HEK293T (cell line): ENCODE measurements at regions not wholly inside any gene's neighbourhood (a gene's known extent, or its start where the extent isn't known, plus 50 kb on each side); places are given as distances from the start of the nearest gene placed in this dataset.
A peak's percentile ranks its signal among the peaks of the same experiment; 100 is the strongest.

Experiments
- CTCF ChIA-PET: fragments of 350-600 bp; formaldehyde crosslinking; extraction: SDS; loops from one replicate; lab custom pipeline; 2021; ENCODE audit warnings: antibody characterized with exemption, inconsistent platforms; lab: Yijun Ruan, JAX
- POLR2A ChIA-PET: fragments of 350-600 bp; formaldehyde crosslinking; extraction: SDS; loops from one replicate; lab custom pipeline; 2020; ENCODE audit warnings: antibody characterized with exemption, inconsistent platforms; lab: Yijun Ruan, JAX
- DNase-seq: peaks from one replicate; pipeline ENCODE4 v3.0.0; 2012; ENCODE audit warnings: mixed read lengths; ENCODE audit errors: extremely low spot score
- ARNT ChIP-seq: fragments of 450-650 bp; IDR thresholded peaks from 2 replicates; pipeline ENCODE4 v1.6.1; 2017; ENCODE audit warnings: mild to moderate bottlenecking
- BHLHE40 ChIP-seq: fragments of 450-650 bp; IDR thresholded peaks from 2 replicates; pipeline ENCODE4 v1.6.1; 2016; ENCODE audit warnings: mild to moderate bottlenecking, moderate library complexity, borderline replicate concordance
- CTBP1 ChIP-seq: fragments of 450-650 bp; IDR thresholded peaks from 2 replicates; pipeline ENCODE4 v1.6.1; 2016; ENCODE audit warnings: borderline replicate concordance
- ELF4 ChIP-seq: fragments of 450-650 bp; IDR thresholded peaks from 2 replicates; pipeline ENCODE4 v1.6.1; 2017; ENCODE audit warnings: antibody characterized with exemption
- FOXA1 ChIP-seq: fragments of 450-650 bp; IDR thresholded peaks from 2 replicates; pipeline ENCODE4 v1.6.1; 2016; ENCODE audit warnings: mild to moderate bottlenecking
- FOXK2 ChIP-seq: fragments of 450-650 bp; IDR thresholded peaks from 2 replicates; pipeline ENCODE4 v1.6.1; 2016; ENCODE audit warnings: mild to moderate bottlenecking
- FOXM1 ChIP-seq: fragments of 450-650 bp; IDR thresholded peaks from 2 replicates; pipeline ENCODE4 v1.6.1; 2017; ENCODE audit warnings: mild to moderate bottlenecking, borderline replicate concordance
- HDGF ChIP-seq: fragments of 450-650 bp; IDR thresholded peaks from 2 replicates; pipeline ENCODE4 v1.6.1; 2017; ENCODE audit warnings: antibody characterized with exemption, borderline replicate concordance
- L3MBTL2 ChIP-seq: fragments of 450-650 bp; conservative IDR thresholded peaks from 2 replicates; pipeline ENCODE4 v1.6.1; 2016; ENCODE audit warnings: mild to moderate bottlenecking
- LEF1 ChIP-seq: fragments of 450-650 bp; IDR thresholded peaks from 2 replicates; pipeline ENCODE4 v1.6.1; 2017; ENCODE audit warnings: mild to moderate bottlenecking, borderline replicate concordance
- NFRKB ChIP-seq: fragments of 450-650 bp; IDR thresholded peaks from 2 replicates; pipeline ENCODE4 v1.6.1; 2016; ENCODE audit warnings: mild to moderate bottlenecking, moderate library complexity
- SP1 ChIP-seq: fragments of 450-650 bp; IDR thresholded peaks from 2 replicates; pipeline ENCODE4 v1.6.1; 2017
- SUZ12 ChIP-seq: fragments of 450-650 bp; IDR thresholded peaks from 2 replicates; pipeline ENCODE4 v1.6.1; 2016; ENCODE audit warnings: mild to moderate bottlenecking
- TARDBP ChIP-seq: fragments of 450-650 bp; IDR thresholded peaks from 2 replicates; pipeline ENCODE4 v1.6.1; 2016
- ZNF384 ChIP-seq: fragments of 450-650 bp; IDR thresholded peaks from 2 replicates; pipeline ENCODE4 v1.6.1; 2016
- TF ChIP-seq, protein P1 (sequence below): fragments of 450-650 bp; IDR thresholded peaks from 2 replicates; pipeline ENCODE4 v1.6.1; 2016

DNA sequence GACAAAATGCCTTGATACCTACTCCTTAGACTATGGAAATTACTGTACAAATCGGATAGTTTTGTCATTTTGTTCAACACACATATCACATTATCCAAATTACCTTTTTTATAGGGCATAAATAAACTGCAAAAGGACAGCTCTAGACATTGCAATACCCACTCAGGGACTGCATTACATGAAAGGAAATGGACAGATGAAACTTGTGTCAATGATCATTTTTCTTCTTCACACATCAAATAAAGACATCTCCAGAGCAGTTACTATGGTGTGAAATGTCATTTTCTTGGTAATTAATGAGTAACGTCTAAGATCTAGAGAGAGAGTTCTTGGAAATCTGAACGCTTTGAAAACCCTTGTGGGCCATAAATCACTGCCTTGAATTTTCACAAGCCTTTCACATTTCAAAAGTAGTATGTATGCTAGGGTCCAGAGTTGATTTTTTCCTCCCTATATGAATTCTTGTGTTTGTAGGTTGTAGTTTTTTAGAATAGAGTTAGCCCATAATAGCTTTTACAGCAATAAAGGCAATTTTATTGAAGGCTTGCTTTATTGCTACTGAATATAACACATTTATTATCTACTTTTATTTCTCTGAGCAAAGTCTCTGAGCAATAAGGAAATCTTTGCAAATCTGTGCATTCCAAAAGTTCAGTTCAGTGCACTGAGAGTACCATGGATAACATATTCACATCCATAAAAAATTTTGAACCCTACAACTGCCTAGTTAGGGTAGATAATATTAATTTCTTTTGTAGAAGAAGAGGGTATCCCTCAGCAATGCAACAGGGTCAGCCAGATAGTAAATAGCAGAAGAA lies 358.0 kb upstream of the PCSK5 start:
- DNase-seq, result no peak
- TF ChIP-seq ARNT, result no peak
- TF ChIP-seq, protein P1, sequence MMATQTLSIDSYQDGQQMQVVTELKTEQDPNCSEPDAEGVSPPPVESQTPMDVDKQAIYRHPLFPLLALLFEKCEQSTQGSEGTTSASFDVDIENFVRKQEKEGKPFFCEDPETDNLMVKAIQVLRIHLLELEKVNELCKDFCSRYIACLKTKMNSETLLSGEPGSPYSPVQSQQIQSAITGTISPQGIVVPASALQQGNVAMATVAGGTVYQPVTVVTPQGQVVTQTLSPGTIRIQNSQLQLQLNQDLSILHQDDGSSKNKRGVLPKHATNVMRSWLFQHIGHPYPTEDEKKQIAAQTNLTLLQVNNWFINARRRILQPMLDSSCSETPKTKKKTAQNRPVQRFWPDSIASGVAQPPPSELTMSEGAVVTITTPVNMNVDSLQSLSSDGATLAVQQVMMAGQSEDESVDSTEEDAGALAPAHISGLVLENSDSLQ, result peak; percentile 56
- CTCF ChIA-PET, result no interaction called here

DNA sequence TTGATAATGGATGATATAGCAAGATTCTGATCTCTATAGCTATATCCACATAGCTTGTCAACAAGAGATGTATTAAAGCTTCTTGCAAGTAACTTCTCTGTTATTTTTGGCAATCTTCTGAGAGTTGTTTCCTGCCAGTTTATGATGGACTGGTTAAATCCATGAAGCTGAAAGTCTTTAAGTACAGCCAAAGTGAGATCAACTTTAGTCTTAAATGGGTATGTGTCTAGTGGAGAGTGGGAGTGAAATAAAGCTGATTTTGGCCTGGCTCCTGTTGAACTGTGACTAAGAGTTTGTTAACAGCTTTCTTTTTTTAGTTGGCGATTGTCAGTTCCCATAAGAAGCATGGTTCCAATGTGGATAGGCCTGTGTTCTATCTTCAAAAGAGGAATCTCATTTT lies 350.9 kb upstream of the PCSK5 start:
- no peak for DNase-seq
- TF ChIP-seq HDGF, result no peak
- TF ChIP-seq LEF1, result no peak
- no peak for TF ChIP-seq ELF4
- no peak for TF ChIP-seq CTBP1
- no peak for TF ChIP-seq SP1
- TF ChIP-seq FOXM1, result no peak
- no peak for TF ChIP-seq TARDBP
- TF ChIP-seq NFRKB, result no peak
- no peak for TF ChIP-seq FOXK2
- ChIA-PET CTCF (no interaction called here), POLR2A (no interaction called here)

More for the DNA sequence above, 358.0 kb upstream of the PCSK5 start:
- POLR2A ChIA-PET, result no interaction called here

DNA sequence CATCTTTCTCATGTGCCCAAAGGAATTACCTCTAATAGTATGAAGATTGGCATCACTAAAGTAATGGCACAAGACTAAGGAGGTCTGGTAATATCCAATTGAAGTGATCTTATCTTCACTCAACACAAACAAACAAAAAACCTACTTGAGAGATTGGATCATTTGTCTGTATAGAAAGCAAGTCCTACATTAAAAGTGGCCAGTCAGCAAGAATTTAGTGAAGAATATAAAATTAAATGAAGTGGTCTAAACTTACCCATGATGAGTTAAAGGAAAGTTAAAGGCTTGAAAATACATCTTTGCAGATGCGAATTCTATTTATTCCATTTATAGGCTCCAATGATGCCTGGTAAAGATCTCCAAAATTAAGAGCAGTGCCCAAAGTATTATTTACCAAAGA lies 350.3 kb upstream of the PCSK5 start:
- DNase-seq, result no peak
- POLR2A ChIA-PET, result no interaction called here
- CTCF ChIA-PET, result no interaction called here
- TF ChIP-seq ELF4 (no peak), LEF1 (no peak), FOXK2 (no peak), L3MBTL2 (no peak), NFRKB (no peak), CTBP1 (no peak), FOXM1 (no peak), TARDBP (no peak), ARNT (no peak), HDGF (no peak), SUZ12 (no peak), SP1 (no peak), BHLHE40 (no peak)
- TF ChIP-seq, protein P1, result no peak

DNA sequence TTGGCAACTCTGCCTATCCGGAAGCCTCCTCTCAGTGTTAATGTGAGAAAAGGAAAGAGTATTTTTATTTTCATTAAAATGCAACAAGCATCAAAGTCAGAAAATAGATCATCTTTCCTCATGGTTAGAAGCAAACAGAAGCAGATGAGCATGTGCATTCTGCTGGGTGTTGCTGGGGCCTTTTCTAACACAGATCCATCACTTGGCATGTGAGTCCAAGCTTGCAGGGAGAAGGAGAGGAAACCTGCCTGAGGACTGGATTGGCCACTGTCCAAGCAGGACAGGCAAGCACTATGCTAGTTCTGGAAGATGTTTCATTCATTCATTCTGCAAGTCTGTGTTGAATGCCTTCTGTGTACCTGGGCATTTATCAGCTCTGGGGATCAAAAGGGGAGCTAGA lies 348.7 kb upstream of the PCSK5 start:
- ChIA-PET POLR2A (no interaction called here), CTCF (no interaction called here)
- no peak for TF ChIP-seq ELF4
- TF ChIP-seq ARNT, result no peak
- TF ChIP-seq FOXA1, result no peak
- no peak for DNase-seq

DNA sequence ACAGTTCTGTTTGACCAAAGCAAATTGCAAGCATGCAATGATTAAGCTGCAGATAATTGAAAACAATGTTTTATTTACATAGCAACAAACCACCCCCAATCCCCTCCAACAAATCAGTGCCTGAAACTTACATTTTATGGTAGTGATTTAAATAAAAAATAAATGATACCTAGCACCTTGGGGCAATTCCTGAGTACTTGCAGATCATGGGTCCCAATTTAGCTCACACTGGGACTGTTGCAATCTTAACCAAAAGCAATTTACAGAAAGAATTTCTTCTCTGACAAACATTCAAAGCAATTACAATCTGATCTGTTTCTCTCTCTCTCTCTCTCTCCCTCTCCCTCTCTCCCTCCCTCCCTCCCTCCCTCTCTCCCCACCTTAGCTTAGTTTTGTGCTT lies 345.7 kb upstream of the PCSK5 start:
- TF ChIP-seq ZNF384 (no peak), FOXK2 (no peak), TARDBP (no peak), SUZ12 (no peak), FOXM1 (no peak)
- POLR2A ChIA-PET, result no interaction called here
- no peak for DNase-seq
- CTCF ChIA-PET, result no interaction called here

DNA sequence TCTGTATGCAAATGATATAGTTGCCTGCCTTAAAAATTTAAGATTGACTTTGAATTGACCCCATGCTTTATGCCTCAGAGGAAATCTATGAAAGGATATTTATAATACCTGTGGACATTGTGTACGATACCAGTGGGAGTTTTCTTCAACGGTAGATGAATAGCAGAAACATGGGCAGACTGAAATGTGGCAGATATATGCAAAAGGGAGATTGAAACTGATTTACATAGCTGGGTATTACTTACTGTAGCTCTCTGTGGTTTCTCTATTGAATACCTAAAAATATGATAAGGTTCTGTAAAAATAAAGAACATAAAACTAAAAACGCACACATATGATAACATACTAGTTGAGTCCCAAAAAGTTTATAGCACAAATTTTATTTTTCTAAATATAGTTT lies 345.2 kb upstream of the PCSK5 start:
- CTCF ChIA-PET, result no interaction called here
- POLR2A ChIA-PET, result no interaction called here
- DNase-seq, result no peak
- TF ChIP-seq NFRKB (no peak), L3MBTL2 (no peak), TARDBP (no peak), ELF4 (no peak)

DNA sequence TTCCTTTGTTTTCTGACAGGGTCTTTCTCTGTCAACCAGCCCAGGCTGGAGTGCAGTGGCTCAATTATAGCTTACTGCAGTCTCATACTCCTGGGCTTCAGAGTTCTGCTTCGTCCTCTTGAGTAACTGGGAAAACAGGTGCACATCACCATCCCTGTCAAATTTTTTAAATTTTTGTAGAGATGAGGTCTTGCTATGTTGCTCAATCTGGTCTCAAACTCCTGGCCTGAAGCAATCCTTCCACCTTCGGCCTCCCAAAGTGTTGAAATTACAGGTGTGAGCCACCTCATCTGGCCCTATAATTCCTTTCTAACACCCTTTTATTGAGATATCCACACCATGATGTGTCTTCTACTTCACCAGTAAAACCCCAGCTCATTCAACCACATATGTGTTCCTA lies 341.6 kb upstream of the PCSK5 start:
- POLR2A ChIA-PET, result no interaction called here
- CTCF ChIA-PET, result no interaction called here
- no peak for TF ChIP-seq NFRKB
- TF ChIP-seq BHLHE40, result no peak
- TF ChIP-seq SUZ12, result no peak
- no peak for TF ChIP-seq ZNF384
- no peak for TF ChIP-seq FOXM1
- no peak for TF ChIP-seq LEF1
- no peak for TF ChIP-seq L3MBTL2
- TF ChIP-seq FOXK2, result no peak
- TF ChIP-seq SP1, result no peak
- TF ChIP-seq HDGF, result no peak
- TF ChIP-seq TARDBP, result no peak
- no peak for TF ChIP-seq ARNT
- no peak for TF ChIP-seq CTBP1
- TF ChIP-seq ELF4, result no peak
- TF ChIP-seq, protein P1, result no peak
- no peak for TF ChIP-seq FOXA1
- no peak for DNase-seq
